GM18517 (cell line): ENCODE measurements at regions not wholly inside any gene's neighbourhood (a gene's known extent, or its start where the extent isn't known, plus 50 kb on each side); places are given as distances from the start of the nearest gene placed in this dataset.

ENCODE experiments used
- ATAC-seq: cut with Tn5 transposase; IDR thresholded peaks from one replicate; pipeline ENCODE4 v1.9.1; 2021; ENCODE audit warnings: mild to moderate bottlenecking, moderate library complexity; ENCODE audit not compliant: unreplicated experiment

GRCh38 chr3:96007650-96008195 lies 806.7 kb upstream of the EPHA6 start:
- no peak for ATAC-seq

- ATAC-seq: no peak
These were observed 801.5 kb upstream of the EPHA6 start for GRCh38 chr3:96012939-96013338.

DNA sequence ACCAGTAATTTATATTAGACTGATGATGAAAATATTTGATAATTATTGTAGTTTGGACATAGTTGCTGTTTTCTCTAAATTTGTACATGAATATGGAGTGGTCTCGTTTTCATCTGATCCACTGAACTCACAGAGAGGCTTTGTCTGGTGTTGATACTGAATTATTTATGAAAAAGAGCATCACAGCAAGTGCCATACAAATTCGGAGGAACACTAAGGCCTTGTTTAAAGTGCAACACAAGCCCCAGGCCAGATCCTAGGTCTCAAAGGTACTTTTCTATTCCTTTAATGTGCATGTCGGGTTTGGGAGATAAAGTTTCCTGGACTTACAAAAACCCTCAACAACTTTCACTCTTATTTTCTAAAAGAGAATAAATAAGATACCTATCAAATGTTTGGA lies 796.8 kb upstream of the EPHA6 start:
- ATAC-seq: no peak

GRCh38 chr3:96022676-96023075 lies 791.7 kb upstream of the EPHA6 start:
- no peak for ATAC-seq

DNA sequence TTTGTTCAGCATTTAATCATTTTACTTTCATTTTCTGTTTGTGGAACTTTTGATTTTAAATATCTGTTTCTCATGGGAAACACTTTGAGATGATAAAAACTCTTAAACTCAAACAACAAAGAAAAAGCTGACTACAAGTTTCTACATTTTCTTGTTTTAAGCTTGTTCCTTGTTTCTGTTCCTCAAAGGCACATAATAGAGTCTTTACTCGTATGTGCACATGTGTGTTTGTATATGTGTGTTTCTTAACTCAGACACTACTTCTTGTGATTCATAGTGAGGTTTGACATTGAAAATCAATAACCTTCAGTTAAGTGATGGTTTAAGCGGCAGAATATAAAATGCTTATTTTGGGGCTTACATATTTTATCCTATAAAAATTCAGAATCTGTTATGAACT lies 786.7 kb upstream of the EPHA6 start:
- no peak for ATAC-seq

DNA sequence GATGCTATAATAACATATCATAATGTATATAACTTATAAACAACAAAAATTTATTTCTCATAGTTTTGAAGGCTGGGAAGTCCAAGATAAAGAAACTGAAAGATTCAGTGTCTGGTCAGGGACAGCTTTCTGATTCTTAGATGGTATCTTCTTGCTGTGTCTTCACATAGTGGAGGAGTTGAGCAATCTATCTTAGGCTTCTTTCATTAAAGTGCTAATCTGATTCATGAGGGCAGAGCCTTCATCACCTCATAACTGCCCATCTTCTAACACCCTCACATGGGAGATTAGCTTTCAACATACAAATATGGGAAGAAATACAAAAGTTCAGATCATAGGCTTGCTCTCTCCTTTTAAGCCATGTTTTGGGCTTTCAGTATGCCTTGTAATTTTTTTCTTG lies 774.8 kb upstream of the EPHA6 start:
- no peak for ATAC-seq

DNA sequence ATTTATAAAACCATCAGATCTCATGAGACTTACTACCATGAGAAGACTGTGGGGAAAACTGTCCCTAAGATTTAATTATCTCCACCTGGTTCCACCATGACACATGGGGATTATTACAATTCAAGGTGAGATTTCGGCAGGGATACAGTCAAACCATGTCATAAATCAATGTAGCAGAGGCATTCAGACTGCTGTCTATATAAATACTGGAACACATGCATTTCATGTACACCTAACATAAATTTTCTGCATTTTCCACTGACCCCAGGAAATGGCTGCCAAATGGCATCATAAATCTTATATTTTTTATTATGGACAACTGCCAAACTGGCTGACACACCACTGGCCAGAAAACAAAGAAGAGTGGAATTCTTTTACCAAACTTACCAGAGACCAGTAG lies 755.1 kb upstream of the EPHA6 start:
- no peak for ATAC-seq

DNA sequence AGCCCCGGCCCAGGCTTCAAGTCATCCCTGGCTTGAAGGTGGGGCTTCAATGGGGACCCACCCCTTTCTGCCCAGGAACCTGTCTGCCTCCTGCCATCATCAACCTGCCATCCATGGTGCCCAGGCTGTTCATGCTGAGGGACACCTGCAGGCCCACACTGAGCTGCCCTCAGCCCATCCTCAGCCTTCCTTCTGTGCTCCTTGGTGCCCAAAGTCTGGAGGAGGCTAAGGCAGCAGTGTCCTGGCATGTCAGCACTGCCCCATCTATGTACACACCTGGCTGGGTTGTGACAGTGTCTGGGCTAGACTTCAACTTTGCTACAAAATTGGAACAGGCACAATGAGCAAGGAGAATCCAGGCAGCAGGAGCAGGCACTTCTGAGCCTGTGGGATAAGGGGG lies 745.3 kb upstream of the EPHA6 start:
- ATAC-seq: no peak

DNA sequence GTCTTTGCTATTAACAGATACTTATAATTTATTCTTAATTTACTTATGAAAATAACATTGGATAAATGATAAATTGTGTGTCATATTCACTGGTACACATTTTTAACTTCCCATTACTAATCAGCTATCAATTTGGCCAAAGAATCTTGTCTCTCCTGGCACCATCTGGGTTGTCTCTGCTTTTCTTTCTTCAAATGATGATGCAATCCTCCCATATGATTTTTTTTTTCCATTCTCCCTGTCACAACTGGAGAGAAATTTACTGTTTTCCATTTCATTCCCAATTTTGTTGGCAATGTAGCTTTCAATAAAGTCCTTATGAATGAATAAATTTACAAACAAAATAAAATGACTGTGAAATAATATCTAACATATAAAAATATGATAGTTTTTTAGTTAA lies 743.7 kb upstream of the EPHA6 start:
- no peak for ATAC-seq

DNA sequence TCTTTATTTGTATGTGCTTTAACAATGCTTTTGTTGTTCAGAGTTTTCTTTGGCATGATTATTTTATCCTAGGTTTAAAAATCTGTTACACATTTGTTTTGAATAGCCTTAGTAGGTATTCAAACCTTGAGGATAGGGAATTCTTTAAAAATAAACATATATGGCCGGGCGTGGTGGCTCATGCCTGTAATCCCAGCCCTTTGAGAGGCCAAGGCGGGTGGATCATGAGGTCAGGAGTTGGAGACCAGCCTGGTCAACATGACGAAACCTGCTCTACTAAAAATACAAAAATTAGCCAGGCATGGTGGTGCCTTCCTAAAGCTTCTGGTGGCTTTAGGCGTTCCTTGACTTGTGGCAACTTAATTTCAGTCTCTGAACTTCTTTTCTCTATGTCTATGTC lies 743.3 kb upstream of the EPHA6 start:
- ATAC-seq: no peak

- no peak for ATAC-seq
These were observed 742.2 kb upstream of the EPHA6 start for GRCh38 chr3:96072226-96072625.

GRCh38 chr3:96083610-96084009 lies 730.8 kb upstream of the EPHA6 start:
- ATAC-seq: no peak

GRCh38 chr3:96086018-96086417 lies 728.4 kb upstream of the EPHA6 start:
- no peak for ATAC-seq

- no peak for ATAC-seq
These were observed 713.3 kb upstream of the EPHA6 start for GRCh38 chr3:96101006-96101560.

GRCh38 chr3:96106701-96107100 lies 707.7 kb upstream of the EPHA6 start:
- no peak for ATAC-seq
